Chondrocyte (in vitro differentiated cells): ENCODE measurements at regions not wholly inside any gene's neighbourhood (a gene's known extent, or its start where the extent isn't known, plus 50 kb on each side); places are given as distances from the start of the nearest gene placed in this dataset.
A peak's percentile ranks its signal among the peaks of the same experiment; 100 is the strongest.

Source experiments
- DNase-seq: peaks from one replicate; pipeline ENCODE4 v3.0.0; 2021; ENCODE audit warnings: mixed read lengths, low spot score
- H3K27ac Mint-ChIP-seq: one replicate; pipeline ENCODE4 v1.8.0; 2021; ENCODE audit warnings: mild to moderate bottlenecking, moderate library complexity, mixed read lengths; ENCODE audit not compliant: unreplicated experiment
- H3K27me3 Mint-ChIP-seq: 2 replicates; pipeline ENCODE4 v1.8.0; 2021; ENCODE audit warnings: low read depth, mixed read lengths
- H3K36me3 Mint-ChIP-seq: 2 replicates; pipeline ENCODE4 v1.8.0; 2021; ENCODE audit warnings: low read depth, mixed read lengths
- H3K4me1 Mint-ChIP-seq: 2 replicates; pipeline ENCODE4 v1.8.0; 2021; ENCODE audit warnings: low read depth, mild to moderate bottlenecking, mixed read lengths
- H3K4me3 Mint-ChIP-seq: one replicate; pipeline ENCODE4 v1.8.0; 2021; ENCODE audit warnings: mild to moderate bottlenecking, moderate library complexity, mixed read lengths; ENCODE audit not compliant: unreplicated experiment
- H3K9me3 Mint-ChIP-seq: 2 replicates; pipeline ENCODE4 v1.8.0; 2021; ENCODE audit warnings: low read depth, mixed read lengths
- CTCF ChIP-seq: fragments of 200-600 bp; sonication (generic); IDR thresholded peaks from 2 replicates; pipeline ENCODE4 v1.5.0; 2021; ENCODE audit warnings: antibody characterized with exemption, mild to moderate bottlenecking, moderate library complexity

- Mint-ChIP-seq H3K9me3 (peaks cover 10% of the 10 kb centered on the region), H3K4me3 (no peak overlapping the region), H3K36me3 (peaks cover 2% of the 10 kb centered on the region), H3K27ac (no peak overlapping the region), H3K27me3 (peaks cover 2% of the 10 kb centered on the region), H3K4me1 (no peaks in the 10 kb centered on the region)
- no peak for DNase-seq
- no peak for TF ChIP-seq CTCF
Measured at GRCh38 chr4:175884048-175884447, 72.0 kb upstream of the GPM6A start.

GRCh38 chr4:175891231-175891630 lies 79.2 kb upstream of the GPM6A start:
- no peak for DNase-seq
- TF ChIP-seq CTCF: no peak
- Mint-ChIP-seq H3K27me3 (peaks cover 25% of the 10 kb centered on the region), H3K4me1 (no peaks in the 10 kb centered on the region), H3K4me3 (no peak overlapping the region), H3K27ac (no peak overlapping the region), H3K9me3 (peaks cover 2% of the 10 kb centered on the region), H3K36me3 (no peaks in the 10 kb centered on the region)

GRCh38 chr4:175891851-175892250 lies 79.8 kb upstream of the GPM6A start:
- Mint-ChIP-seq H3K27ac (no peak overlapping the region), H3K27me3 (peaks cover 25% of the 10 kb centered on the region), H3K4me1 (no peaks in the 10 kb centered on the region), H3K4me3 (no peak overlapping the region), H3K9me3 (peaks cover 2% of the 10 kb centered on the region), H3K36me3 (no peaks in the 10 kb centered on the region)
- no peak for DNase-seq
- TF ChIP-seq CTCF: peak; percentile 78

- Mint-ChIP-seq H3K9me3 (peaks cover under 1% of the 10 kb centered on the region), H3K36me3 (no peaks in the 10 kb centered on the region), H3K27ac (no peak overlapping the region), H3K27me3 (peaks cover 26% of the 10 kb centered on the region), H3K4me1 (no peaks in the 10 kb centered on the region), H3K4me3 (no peak overlapping the region)
- TF ChIP-seq CTCF: no peak
- no peak for DNase-seq
Measured at GRCh38 chr4:175905925-175906324, 93.9 kb upstream of the GPM6A start.

GRCh38 chr4:175906384-175906783 lies 94.3 kb upstream of the GPM6A start:
- no peaks in the 10 kb centered on the region for H3K4me1 Mint-ChIP-seq
- TF ChIP-seq CTCF: no peak
- peaks cover 26% of the 10 kb centered on the region for H3K27me3 Mint-ChIP-seq
- no peaks in the 10 kb centered on the region for H3K9me3 Mint-ChIP-seq
- no peaks in the 10 kb centered on the region for H3K36me3 Mint-ChIP-seq
- no peak overlapping the region for H3K27ac Mint-ChIP-seq
- H3K4me3 Mint-ChIP-seq: no peak overlapping the region
- no peak for DNase-seq
